ENCODE measurements at regions not wholly inside any gene's neighbourhood (a gene's known extent, or its start where the extent isn't known, plus 50 kb on each side); places are given as distances from the start of the nearest gene placed in this dataset.
"Not testable (repeated sequence)": the region's sequence is repeated elsewhere in the genome, so short reads cannot be mapped to it uniquely, and the experiment has no call there.

DNA sequence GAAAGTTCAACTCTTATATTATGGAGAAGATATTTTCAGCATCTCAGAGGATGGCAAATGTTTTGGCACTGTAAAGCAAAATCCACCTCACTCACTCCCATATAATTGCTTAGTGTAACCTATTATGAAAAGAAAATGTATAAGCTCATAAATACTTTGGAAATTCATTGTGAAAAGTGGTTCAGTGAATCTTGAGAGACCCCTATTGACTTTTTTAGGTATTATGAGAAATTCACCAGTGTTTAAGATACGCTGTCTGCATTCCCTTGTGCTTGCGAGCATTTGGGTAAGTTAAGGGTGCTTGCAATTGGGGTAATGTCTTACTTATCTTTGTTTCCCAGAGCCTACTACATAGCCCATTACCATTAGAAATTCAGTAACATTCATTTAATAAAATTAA lies 66.3 kb upstream of the BMP5 start:
- Histone ChIP-seq H3K4me3 (ENCODE audit: low read depth, low read length) (no peak overlapping the region), H3K36me3 (replicated peaks) (no peaks in the 10 kb centered on the region), H3K27ac (no peak overlapping the region), H3K27me3 (replicated peaks) (no peaks in the 10 kb centered on the region)
- TF ChIP-seq, protein P1, sequence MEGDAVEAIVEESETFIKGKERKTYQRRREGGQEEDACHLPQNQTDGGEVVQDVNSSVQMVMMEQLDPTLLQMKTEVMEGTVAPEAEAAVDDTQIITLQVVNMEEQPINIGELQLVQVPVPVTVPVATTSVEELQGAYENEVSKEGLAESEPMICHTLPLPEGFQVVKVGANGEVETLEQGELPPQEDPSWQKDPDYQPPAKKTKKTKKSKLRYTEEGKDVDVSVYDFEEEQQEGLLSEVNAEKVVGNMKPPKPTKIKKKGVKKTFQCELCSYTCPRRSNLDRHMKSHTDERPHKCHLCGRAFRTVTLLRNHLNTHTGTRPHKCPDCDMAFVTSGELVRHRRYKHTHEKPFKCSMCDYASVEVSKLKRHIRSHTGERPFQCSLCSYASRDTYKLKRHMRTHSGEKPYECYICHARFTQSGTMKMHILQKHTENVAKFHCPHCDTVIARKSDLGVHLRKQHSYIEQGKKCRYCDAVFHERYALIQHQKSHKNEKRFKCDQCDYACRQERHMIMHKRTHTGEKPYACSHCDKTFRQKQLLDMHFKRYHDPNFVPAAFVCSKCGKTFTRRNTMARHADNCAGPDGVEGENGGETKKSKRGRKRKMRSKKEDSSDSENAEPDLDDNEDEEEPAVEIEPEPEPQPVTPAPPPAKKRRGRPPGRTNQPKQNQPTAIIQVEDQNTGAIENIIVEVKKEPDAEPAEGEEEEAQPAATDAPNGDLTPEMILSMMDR (IDR thresholded peaks at IDR 0.05; ENCODE audit: low read depth, low read length, missing control alignments), result peak; percentile 20
- no peak for DNase-seq
- in situ Hi-C loops (cut with HindIII; ENCODE audit: low pct_ligation_motif_present, low sequenced_read_pairs), result no loop called here

DNA sequence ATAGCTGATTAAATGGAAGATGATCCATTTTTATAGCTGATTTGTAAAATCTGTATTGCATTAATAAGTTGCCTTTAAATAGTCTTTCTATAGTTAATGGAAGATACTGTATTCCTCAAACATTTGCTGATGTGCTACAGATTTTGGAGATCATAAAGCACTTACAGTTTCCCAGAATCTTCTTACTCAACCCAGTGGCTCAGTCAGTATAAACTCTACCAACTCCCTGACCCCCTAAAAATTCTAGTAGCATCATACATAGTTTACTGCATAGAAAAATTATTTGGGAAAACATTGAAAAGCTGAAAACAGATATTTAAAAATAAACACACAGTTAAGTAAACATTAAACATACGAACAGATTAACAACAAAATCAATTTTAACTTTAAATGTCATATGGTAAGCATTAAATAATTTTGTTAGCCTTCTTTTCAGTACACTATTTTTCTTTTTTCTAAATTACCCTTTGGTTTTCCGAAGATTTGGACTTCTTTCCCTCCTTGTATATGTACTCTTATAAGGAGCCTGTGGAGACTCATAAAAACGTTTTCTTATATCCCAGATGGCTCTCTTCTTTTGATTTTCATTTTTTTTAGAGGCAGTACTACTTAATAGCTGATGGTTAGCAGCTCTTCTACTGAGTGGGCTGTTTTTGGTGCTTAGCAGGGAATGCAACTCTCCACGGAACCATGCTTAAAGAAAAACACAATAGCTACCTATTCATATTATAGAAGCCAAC lies 62.7 kb upstream of the BMP5 start:
- Histone ChIP-seq H3K27me3 (replicated peaks) (no peaks in the 10 kb centered on the region), H3K27ac (no peak overlapping the region), H3K4me3 (ENCODE audit: low read depth, low read length) (no peak overlapping the region), H3K36me3 (replicated peaks) (no peaks in the 10 kb centered on the region)
- TF ChIP-seq, protein P1 (IDR thresholded peaks at IDR 0.05; ENCODE audit: low read depth, low read length, missing control alignments), result no peak
- no peak for DNase-seq
- in situ Hi-C loops (cut with HindIII; ENCODE audit: low pct_ligation_motif_present, low sequenced_read_pairs), result no loop called here

DNA sequence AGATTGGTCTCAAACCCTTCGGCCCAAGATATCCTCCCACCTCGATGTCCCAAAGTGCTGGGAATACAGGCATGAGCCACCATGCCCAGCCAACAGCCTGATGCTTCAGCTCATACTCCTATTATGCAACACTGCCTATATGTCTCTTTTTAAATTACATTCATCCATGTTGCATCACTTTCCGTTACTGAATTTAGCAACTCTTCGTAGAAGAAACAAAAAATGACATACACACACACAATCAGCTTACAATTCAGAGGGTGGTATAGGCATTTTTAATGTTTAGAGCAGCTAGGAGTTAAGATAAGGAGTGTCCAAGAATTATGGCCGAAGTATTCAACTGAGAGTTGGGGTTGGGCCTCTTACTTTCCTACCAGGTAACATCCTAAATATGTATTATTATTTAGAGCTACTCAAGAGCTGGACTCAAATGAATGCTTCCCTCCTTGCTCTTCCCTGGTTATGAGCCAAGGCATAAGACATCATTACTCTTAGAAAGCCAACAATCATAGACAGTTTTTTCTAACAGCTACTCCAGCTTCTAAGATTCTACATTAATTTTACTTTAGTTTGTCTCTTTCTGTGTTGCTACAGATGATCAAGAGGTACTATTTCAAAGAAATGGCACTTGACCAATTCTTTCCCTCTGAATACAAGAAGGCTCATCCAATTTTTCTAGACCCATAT lies 62.0 kb upstream of the BMP5 start:
- in situ Hi-C loops (cut with HindIII; ENCODE audit: low pct_ligation_motif_present, low sequenced_read_pairs), result no loop called here
- no peak for DNase-seq
- Histone ChIP-seq H3K27me3 (replicated peaks) (no peaks in the 10 kb centered on the region), H3K36me3 (replicated peaks) (no peaks in the 10 kb centered on the region), H3K4me3 (ENCODE audit: low read depth, low read length) (no peak overlapping the region), H3K27ac (no peak overlapping the region)
- TF ChIP-seq, protein P1 (IDR thresholded peaks at IDR 0.05; ENCODE audit: low read depth, low read length, missing control alignments), result no peak

DNA sequence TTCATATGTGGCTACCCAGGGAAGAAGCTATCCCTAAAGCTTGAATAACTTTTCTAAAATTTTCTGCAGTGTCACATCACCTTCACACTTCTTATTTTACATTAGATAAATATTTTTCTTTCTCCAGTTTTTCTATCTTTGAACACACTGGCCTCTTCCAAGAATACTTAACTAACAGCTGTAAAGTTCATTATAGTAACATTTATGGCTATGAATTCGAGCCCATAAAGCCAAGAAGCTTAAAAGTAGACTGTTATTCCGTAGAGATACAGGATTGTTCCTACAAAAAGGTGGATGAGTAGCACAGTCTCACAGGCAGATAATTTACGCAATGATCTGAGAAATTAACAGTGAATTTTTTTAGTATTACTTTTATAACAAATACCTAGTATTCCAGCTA lies 55.7 kb upstream of the BMP5 start:
- DNase-seq, result no peak
- in situ Hi-C loops (cut with HindIII; ENCODE audit: low pct_ligation_motif_present, low sequenced_read_pairs), result no loop called here
- H3K36me3 ChIP-seq (replicated peaks), result no peaks in the 10 kb centered on the region
- TF ChIP-seq, protein P1 (IDR thresholded peaks at IDR 0.05; ENCODE audit: low read depth, low read length, missing control alignments), result no peak
- H3K27ac ChIP-seq, result no peak overlapping the region
- H3K4me3 ChIP-seq (ENCODE audit: low read depth, low read length), result no peak overlapping the region
- no peaks in the 10 kb centered on the region for H3K27me3 ChIP-seq (replicated peaks)

DNA sequence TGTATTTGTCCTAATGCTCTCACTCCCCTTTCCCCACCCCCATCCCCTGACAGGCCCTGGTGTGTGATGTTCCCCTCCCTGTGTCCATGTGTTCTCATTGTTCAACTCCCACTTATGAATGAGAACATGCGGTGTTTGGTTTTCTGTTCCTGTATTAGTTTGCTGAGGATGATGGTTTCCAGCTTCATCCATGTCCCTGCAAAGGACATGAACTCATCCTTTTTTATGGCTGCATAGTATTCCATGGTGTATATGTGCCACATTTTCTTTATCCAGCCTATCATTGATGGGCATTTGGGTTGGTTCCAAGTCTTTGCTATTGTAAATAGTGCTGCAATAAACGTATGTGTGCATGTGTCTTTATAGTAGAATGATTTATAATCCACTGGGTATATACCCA lies 52.3 kb upstream of the BMP5 start:
- H3K27ac ChIP-seq; DNase-seq; H3K4me3 ChIP-seq (ENCODE audit: low read depth, low read length); in situ Hi-C loops (cut with HindIII; ENCODE audit: low pct_ligation_motif_present, low sequenced_read_pairs); H3K36me3 ChIP-seq (replicated peaks); H3K27me3 ChIP-seq (replicated peaks): not testable (repeated sequence)

DNA sequence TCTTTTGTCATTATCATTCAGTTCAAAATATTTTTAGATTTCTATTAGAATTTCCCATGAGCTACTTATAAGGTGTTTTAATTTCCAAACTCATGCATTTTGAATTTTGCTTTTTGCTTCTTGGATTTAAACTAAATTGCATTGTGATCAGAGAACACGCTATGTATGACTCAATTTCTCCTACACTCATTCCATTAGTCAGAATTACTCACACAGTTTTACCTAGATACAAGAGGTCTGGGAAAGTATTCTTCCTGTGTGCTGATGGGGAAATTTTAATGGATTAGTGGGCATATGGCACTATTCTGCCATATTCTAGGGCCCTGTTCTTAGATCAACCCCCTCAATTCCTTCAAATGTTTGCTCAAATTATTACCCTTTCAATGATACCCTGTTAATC lies 49.9 kb upstream of the BMP5 start:
- Histone ChIP-seq H3K36me3 (replicated peaks) (no peaks in the 10 kb centered on the region), H3K27me3 (replicated peaks) (no peaks in the 10 kb centered on the region), H3K27ac (peak overlapping the region; percentile 31), H3K4me3 (ENCODE audit: low read depth, low read length) (no peak overlapping the region)
- peak; percentile 32 for DNase-seq
- TF ChIP-seq, protein P1 (IDR thresholded peaks at IDR 0.05; ENCODE audit: low read depth, low read length, missing control alignments), result no peak
- in situ Hi-C loops (cut with HindIII; ENCODE audit: low pct_ligation_motif_present, low sequenced_read_pairs), result no loop called here
